IMR-90 (cell line): ENCODE measurements at regions not wholly inside any gene's neighbourhood (a gene's known extent, or its start where the extent isn't known, plus 50 kb on each side); places are given as distances from the start of the nearest gene placed in this dataset.
"Not testable (repeated sequence)": the region's sequence is repeated elsewhere in the genome, so short reads cannot be mapped to it uniquely, and the experiment has no call there.

Source experiments
- ATAC-seq: fragments of 200-7000 bp; cut with Tn5 transposase; 2 replicates; pipeline ENCODE4 v1.9.1; 2020; ENCODE audit warnings: low read depth, mild to moderate bottlenecking, moderate library complexity
- BruUV-seq: library from RNA; stranded (reverse); fragments of 400-500 nt; replicated peaks from 2 replicates; lab custom pipeline; 2021; lab: Mats Ljungman, UMichigan
- CTCF ChIA-PET: fragments of 300-600 bp; formaldehyde crosslinking; extraction: SDS; loops from one replicate; lab custom pipeline; 2021; ENCODE audit warnings: antibody characterized with exemption; lab: Yijun Ruan, JAX
- POLR2A ChIA-PET: fragments of 300-600 bp; sonication (Branson Sonifier 250); formaldehyde crosslinking; loops from one replicate; lab custom pipeline; 2022; ENCODE audit warnings: antibody characterized with exemption; ENCODE audit not compliant: unreplicated experiment; lab: Charles Lee
- DNase-seq: peaks from one replicate; pipeline ENCODE4 v3.0.0; 2013
- H2AFZ ChIP-seq: replicated peaks from 2 replicates; pipeline ENCODE3; 2013; ENCODE audit warnings: low read length, mild to moderate bottlenecking; ENCODE audit not compliant: poor library complexity
- H2AK5ac ChIP-seq: 2 replicates; pipeline ENCODE4 v1.6.1; 2013; ENCODE audit warnings: low read depth, low read length, inconsistent platforms
- H2AK9ac ChIP-seq: replicated peaks from 2 replicates; pipeline ENCODE3; 2013; ENCODE audit warnings: mild to moderate bottlenecking, low read depth, low read length, moderate library complexity; ENCODE audit not compliant: poor library complexity
- H2BK120ac ChIP-seq: 2 replicates; pipeline ENCODE4 v1.6.1; 2013; ENCODE audit warnings: low read depth, low read length, inconsistent platforms
- H2BK15ac ChIP-seq: 3 replicates; pipeline ENCODE4 v1.6.1; 2013; ENCODE audit warnings: low read depth, low read length, inconsistent platforms
- H2BK20ac ChIP-seq: 2 replicates; pipeline ENCODE4 v1.6.1; 2013; ENCODE audit warnings: low read depth, mild to moderate bottlenecking, inconsistent platforms, low read length, moderate library complexity
- H2BK5ac ChIP-seq: 2 replicates; pipeline ENCODE4 v1.6.1; 2013; ENCODE audit warnings: mild to moderate bottlenecking, low read depth, low read length, inconsistent platforms; ENCODE audit not compliant: poor library complexity, severe bottlenecking
- H3K14ac ChIP-seq: replicated peaks from 2 replicates; pipeline ENCODE4 v1.6.1; 2013; ENCODE audit warnings: low read depth, low read length, inconsistent platforms
- H3K18ac ChIP-seq: 2 replicates; pipeline ENCODE4 v1.6.1; 2013; ENCODE audit warnings: low read depth, low read length, control low read depth
- H3K23ac ChIP-seq: 2 replicates; pipeline ENCODE4 v1.6.1; 2013; ENCODE audit warnings: low read depth, low read length, inconsistent platforms
- H3K27ac ChIP-seq: 2 replicates; pipeline ENCODE4 v1.5.1; 2013; ENCODE audit warnings: mild to moderate bottlenecking, control low read depth, low read length; ENCODE audit not compliant: insufficient read depth
- H3K27me3 ChIP-seq: 2 replicates; pipeline ENCODE4 v1.6.1; 2013; ENCODE audit warnings: low read length; ENCODE audit not compliant: control insufficient read depth, insufficient read depth
- H3K36me3 ChIP-seq: 2 replicates; pipeline ENCODE4 v1.6.1; 2013; ENCODE audit warnings: low read length, mixed read lengths; ENCODE audit not compliant: control insufficient read depth, insufficient read depth
- H3K4ac ChIP-seq: 2 replicates; pipeline ENCODE4 v1.6.1; 2013; ENCODE audit warnings: low read depth, low read length, inconsistent platforms
- H3K4me1 ChIP-seq: 2 replicates; pipeline ENCODE4 v1.6.1; 2013; ENCODE audit warnings: low read length, mixed read lengths; ENCODE audit not compliant: control insufficient read depth, insufficient read depth
- H3K4me2 ChIP-seq: 2 replicates; pipeline ENCODE4 v1.6.1; 2013; ENCODE audit warnings: low read depth, mild to moderate bottlenecking, control low read depth, low read length, moderate library complexity
- H3K4me3 ChIP-seq: 2 replicates; pipeline ENCODE4 v1.5.1; 2013; ENCODE audit warnings: low read depth, mild to moderate bottlenecking, control low read depth, low read length, moderate library complexity; ENCODE audit not compliant: insufficient read depth
- H3K56ac ChIP-seq: 2 replicates; pipeline ENCODE4 v1.6.1; 2013; ENCODE audit warnings: low read length, inconsistent platforms; ENCODE audit not compliant: insufficient read depth; ENCODE audit errors: extremely low read depth
- H3K79me1 ChIP-seq, 2 experiments: 2 replicates each; pipeline ENCODE4 v1.6.1; 2013; ENCODE audit warnings: low read length in 2 of 2, inconsistent platforms in 1 of 2, low read depth in 1 of 2
- H3K9ac ChIP-seq: 2 replicates; pipeline ENCODE4 v1.6.1; 2013; ENCODE audit warnings: low read depth, low read length, control low read depth
- H3K9me1 ChIP-seq: 2 replicates; pipeline ENCODE4 v1.6.1; 2013; ENCODE audit warnings: low read length, inconsistent platforms; ENCODE audit not compliant: insufficient read depth
- H3K9me3 ChIP-seq: 2 replicates; pipeline ENCODE4 v1.6.1; 2013; ENCODE audit warnings: low read length; ENCODE audit not compliant: control insufficient read depth, insufficient read depth
- H4K20me1 ChIP-seq: 2 replicates; pipeline ENCODE4 v1.6.1; 2013; ENCODE audit warnings: low read length, inconsistent platforms; ENCODE audit not compliant: insufficient read depth
- H4K5ac ChIP-seq: 2 replicates; pipeline ENCODE4 v1.6.1; 2013; ENCODE audit warnings: mild to moderate bottlenecking, low read depth, low read length, control low read depth
- H4K8ac ChIP-seq, 2 experiments: 2 replicates each; pipeline ENCODE4 v1.6.1; 2013; ENCODE audit warnings: low read depth in 2 of 2, low read length in 2 of 2, control low read depth in 1 of 2, inconsistent platforms in 1 of 2
- H4K91ac ChIP-seq: 2 replicates; pipeline ENCODE4 v1.6.1; 2013; ENCODE audit warnings: low read depth, low read length, inconsistent platforms; ENCODE audit not compliant: insufficient read depth
- WGBS, 2 experiments: methylation state at CpG; one replicate each; pipeline versions ENCODE4 v1.1.5 to v1.1.7; 2013; ENCODE audit warnings: missing lambda C conversion rate in 2 of 2; ENCODE audit not compliant: insufficient read length in 1 of 2; ENCODE audit errors: extremely low coverage in 2 of 2; 5-methylcytosine and 5-hydroxymethylcytosine counted together
- dilution Hi-C: fragments of 300-500 bp; cut with HindIII; formaldehyde crosslinking; loops from one replicate; pipeline ENCODE4 v1.14.3; 2018; ENCODE audit warnings: low sequenced_read_pairs; ENCODE audit not compliant: unreplicated experiment
- in situ Hi-C: fragments of 300-500 bp; cut with MboI; formaldehyde crosslinking; loops from 3 replicates; pipeline ENCODE4 v1.14.3; 2019; ENCODE audit warnings: low sequenced_read_pairs, inconsistent platforms, mixed read lengths
- intact Hi-C: fragments of 100-400 bp; cut with micrococcal nuclease; formaldehyde crosslinking; loops from 2 replicates; pipeline ENCODE4 v1.10.0; 2022

DNA sequence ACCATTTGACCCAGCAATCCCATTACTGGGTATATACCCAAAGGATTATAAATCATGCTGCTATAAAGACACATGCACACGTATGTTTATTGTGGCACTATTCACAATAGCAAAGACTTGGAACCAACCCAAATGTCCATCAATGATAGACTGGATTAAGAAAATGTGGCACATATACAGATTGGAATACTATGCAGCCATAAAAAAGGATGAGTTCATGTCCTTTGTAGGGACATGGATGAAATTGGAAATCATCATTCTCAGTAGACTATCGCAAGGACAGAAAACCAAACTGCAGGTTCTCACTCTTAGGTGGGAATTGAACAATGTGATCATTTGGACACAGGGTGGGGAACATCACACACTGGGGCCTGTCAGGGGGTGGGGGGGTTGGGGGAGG lies 157.5 kb upstream of the RMP24 start:
- intact Hi-C loops, H3K23ac ChIP-seq, H3K4me1 ChIP-seq, H2BK15ac ChIP-seq, ATAC-seq, H2BK5ac ChIP-seq, POLR2A ChIA-PET, H3K56ac ChIP-seq, H4K91ac ChIP-seq, DNase-seq, in situ Hi-C loops, CTCF ChIA-PET, H3K36me3 ChIP-seq, H2BK20ac ChIP-seq, H3K9ac ChIP-seq, H3K4me2 ChIP-seq, H3K27me3 ChIP-seq, BruUV-seq, dilution Hi-C loops, H3K27ac ChIP-seq, H3K14ac ChIP-seq, H3K4me3 ChIP-seq, H4K8ac ChIP-seq, H2BK120ac ChIP-seq, H2AK5ac ChIP-seq, H4K20me1 ChIP-seq, H3K9me1 ChIP-seq, H3K79me1 ChIP-seq, H3K18ac ChIP-seq, H2AK9ac ChIP-seq, H4K5ac ChIP-seq, H2AFZ ChIP-seq, H3K4ac ChIP-seq, H3K9me3 ChIP-seq: not testable (repeated sequence)
- no CpG with 5 or more reads among the region's 2 CpGs for WGBS, 2 experiments
